ENCODE measurements at regions not wholly inside any gene's neighbourhood (a gene's known extent, or its start where the extent isn't known, plus 50 kb on each side); places are given as distances from the start of the nearest gene placed in this dataset.

- CTCF ChIA-PET, result no interaction called here
- H3K27ac Mint-ChIP-seq (ENCODE audit: unreplicated experiment), result no peak overlapping the region
- TF ChIP-seq, protein P1, sequence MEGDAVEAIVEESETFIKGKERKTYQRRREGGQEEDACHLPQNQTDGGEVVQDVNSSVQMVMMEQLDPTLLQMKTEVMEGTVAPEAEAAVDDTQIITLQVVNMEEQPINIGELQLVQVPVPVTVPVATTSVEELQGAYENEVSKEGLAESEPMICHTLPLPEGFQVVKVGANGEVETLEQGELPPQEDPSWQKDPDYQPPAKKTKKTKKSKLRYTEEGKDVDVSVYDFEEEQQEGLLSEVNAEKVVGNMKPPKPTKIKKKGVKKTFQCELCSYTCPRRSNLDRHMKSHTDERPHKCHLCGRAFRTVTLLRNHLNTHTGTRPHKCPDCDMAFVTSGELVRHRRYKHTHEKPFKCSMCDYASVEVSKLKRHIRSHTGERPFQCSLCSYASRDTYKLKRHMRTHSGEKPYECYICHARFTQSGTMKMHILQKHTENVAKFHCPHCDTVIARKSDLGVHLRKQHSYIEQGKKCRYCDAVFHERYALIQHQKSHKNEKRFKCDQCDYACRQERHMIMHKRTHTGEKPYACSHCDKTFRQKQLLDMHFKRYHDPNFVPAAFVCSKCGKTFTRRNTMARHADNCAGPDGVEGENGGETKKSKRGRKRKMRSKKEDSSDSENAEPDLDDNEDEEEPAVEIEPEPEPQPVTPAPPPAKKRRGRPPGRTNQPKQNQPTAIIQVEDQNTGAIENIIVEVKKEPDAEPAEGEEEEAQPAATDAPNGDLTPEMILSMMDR (IDR thresholded peaks at IDR 0.05; ENCODE audit: unreplicated experiment), result no peak
- H3K27me3 Mint-ChIP-seq (ENCODE audit: unreplicated experiment), result no peaks in the 10 kb centered on the region
- no peaks in the 10 kb centered on the region for H3K36me3 Mint-ChIP-seq (ENCODE audit: insufficient read depth, unreplicated experiment)
- intact Hi-C loops (cut with micrococcal nuclease; ENCODE audit: unreplicated experiment), result no loop called here
- peak; percentile 2 for DNase-seq
- no peak overlapping the region for H3K4me3 Mint-ChIP-seq (ENCODE audit: low read depth, unreplicated experiment)
- no peaks in the 10 kb centered on the region for H3K4me1 Mint-ChIP-seq (ENCODE audit: low read depth, unreplicated experiment)
- no TSS peak for BruUV-seq (replicated peaks)
- peaks cover 9% of the 10 kb centered on the region for H3K9me3 Mint-ChIP-seq (ENCODE audit: low read depth, unreplicated experiment)
These were observed 78.1 kb upstream of the PAGE3 start for GRCh38 chrX:55342533-55343501.

GRCh38 chrX:55356609-55357008 lies 91.9 kb upstream of the PAGE3 start:
- no peaks in the 10 kb centered on the region for H3K36me3 Mint-ChIP-seq (ENCODE audit: insufficient read depth, unreplicated experiment)
- TF ChIP-seq, protein P1 (IDR thresholded peaks at IDR 0.05; ENCODE audit: unreplicated experiment), result no peak

GRCh38 chrX:55357236-55357635 lies 92.5 kb upstream of the PAGE3 start:
- no peak for DNase-seq
- TF ChIP-seq, protein P1 (IDR thresholded peaks at IDR 0.05; ENCODE audit: unreplicated experiment), result no peak
- Mint-ChIP-seq H3K27ac (ENCODE audit: unreplicated experiment) (no peak overlapping the region), H3K9me3 (ENCODE audit: low read depth, unreplicated experiment) (peaks cover 8% of the 10 kb centered on the region), H3K36me3 (ENCODE audit: insufficient read depth, unreplicated experiment) (no peaks in the 10 kb centered on the region), H3K4me1 (ENCODE audit: low read depth, unreplicated experiment) (no peaks in the 10 kb centered on the region), H3K27me3 (ENCODE audit: unreplicated experiment) (no peaks in the 10 kb centered on the region), H3K4me3 (ENCODE audit: low read depth, unreplicated experiment) (no peak overlapping the region)
- intact Hi-C loops (cut with micrococcal nuclease; ENCODE audit: unreplicated experiment), result no loop called here
- CTCF ChIA-PET, result no interaction called here
- no TSS peak for BruUV-seq (replicated peaks)

More at GRCh38 chrX:55356609-55357008, 91.9 kb upstream of the PAGE3 start:
- no TSS peak for BruUV-seq (replicated peaks)
- Mint-ChIP-seq H3K27me3 (ENCODE audit: unreplicated experiment) (no peaks in the 10 kb centered on the region), H3K27ac (ENCODE audit: unreplicated experiment) (no peak overlapping the region), H3K4me1 (ENCODE audit: low read depth, unreplicated experiment) (no peaks in the 10 kb centered on the region), H3K9me3 (ENCODE audit: low read depth, unreplicated experiment) (peaks cover 8% of the 10 kb centered on the region), H3K4me3 (ENCODE audit: low read depth, unreplicated experiment) (no peak overlapping the region)
- intact Hi-C loops (cut with micrococcal nuclease; ENCODE audit: unreplicated experiment), result no loop called here
- CTCF ChIA-PET, result no interaction called here
- DNase-seq, result no peak

DNA sequence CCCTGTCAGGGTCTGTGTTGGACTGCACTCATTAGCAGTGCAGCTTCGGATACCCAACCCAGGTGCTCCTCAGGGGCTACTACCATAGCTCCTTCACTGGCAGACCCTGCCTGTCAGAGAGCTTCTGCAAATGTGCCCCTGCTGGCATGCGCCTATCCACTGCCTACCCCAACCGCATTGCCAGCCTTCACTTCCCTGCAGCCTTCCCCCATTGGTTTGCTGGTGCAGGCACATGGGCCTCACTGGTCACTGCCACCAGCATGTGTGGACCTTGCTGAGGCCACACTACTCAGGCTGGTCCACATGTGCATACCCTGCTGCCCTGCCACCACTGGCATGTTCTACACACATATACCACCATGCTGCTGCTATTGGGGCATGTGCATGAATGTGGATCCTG lies 72.5 kb upstream of the MAGEH1 start:
- Mint-ChIP-seq H3K36me3 (ENCODE audit: insufficient read depth, unreplicated experiment) (no peaks in the 10 kb centered on the region), H3K4me1 (ENCODE audit: low read depth, unreplicated experiment) (no peaks in the 10 kb centered on the region), H3K9me3 (ENCODE audit: low read depth, unreplicated experiment) (peaks cover 9% of the 10 kb centered on the region), H3K27ac (ENCODE audit: unreplicated experiment) (no peak overlapping the region), H3K4me3 (ENCODE audit: low read depth, unreplicated experiment) (no peak overlapping the region), H3K27me3 (ENCODE audit: unreplicated experiment) (no peaks in the 10 kb centered on the region)
- no TSS peak for BruUV-seq (replicated peaks)
- intact Hi-C loops (cut with micrococcal nuclease; ENCODE audit: unreplicated experiment), result no loop called here
- TF ChIP-seq, protein P1 (IDR thresholded peaks at IDR 0.05; ENCODE audit: unreplicated experiment), result no peak
- CTCF ChIA-PET, result no interaction called here
- DNase-seq, result no peak

Measured in Calu3 (cell line).